Neural progenitor cell (in vitro differentiated cells): ENCODE measurements at regions not wholly inside any gene's neighbourhood (a gene's known extent, or its start where the extent isn't known, plus 50 kb on each side); places are given as distances from the start of the nearest gene placed in this dataset.

Source experiments
- CTCF ChIP-seq: fragments of 200-600 bp; sonication (generic); IDR thresholded peaks from 2 replicates; pipeline ENCODE4 v1.5.1; 2017; ENCODE audit warnings: antibody characterized with exemption, mild to moderate bottlenecking
- EZH2 ChIP-seq: fragments of 200-600 bp; sonication (generic); IDR thresholded peaks from 2 replicates; pipeline ENCODE4 v1.6.1; 2017; ENCODE audit warnings: antibody characterized with exemption, mild to moderate bottlenecking, moderate library complexity
- EZH2phosphoT487 ChIP-seq: fragments of 200-600 bp; sonication (generic); IDR thresholded peaks from 2 replicates; pipeline ENCODE4 v1.6.1; 2017; ENCODE audit warnings: antibody characterized with exemption

GRCh38 chr2:10252224-10252623 lies 50.5 kb upstream of the HPCAL1 start:
- TF ChIP-seq CTCF (no peak), EZH2 (no peak), EZH2phosphoT487 (no peak)
